GM23338 (cell line): ENCODE measurements at regions not wholly inside any gene's neighbourhood (a gene's known extent, or its start where the extent isn't known, plus 50 kb on each side); places are given as distances from the start of the nearest gene placed in this dataset.
"Not testable (repeated sequence)": the region's sequence is repeated elsewhere in the genome, so short reads cannot be mapped to it uniquely, and the experiment has no call there.

Experiments
- ATAC-seq: fragments of 200-7000 bp; cut with Tn5 transposase; 3 replicates; pipeline ENCODE4 v1.9.1; 2020
- DNase-seq: peaks from one replicate; pipeline ENCODE4 v3.0.0-alpha.2; 2015; ENCODE audit warnings: low spot score
- H2AFZ ChIP-seq: fragments of 200-600 bp; sonication (generic); 2 replicates; pipeline ENCODE4 v1.8.0; 2016; ENCODE audit warnings: antibody characterized with exemption, mild to moderate bottlenecking, moderate library complexity
- H3F3A ChIP-seq: fragments of 200-600 bp; sonication (generic); replicated peaks from 2 replicates; pipeline ENCODE4 v1.8.0; 2017; ENCODE audit warnings: antibody characterized with exemption, mixed run types, low read depth
- H3K27ac ChIP-seq: fragments of 200-600 bp; sonication (generic); 2 replicates; pipeline ENCODE4 v1.6.1; 2016; ENCODE audit warnings: low read depth
- H3K27me3 ChIP-seq: fragments of 200-600 bp; sonication (generic); 2 replicates; pipeline ENCODE4 v1.8.0; 2016; ENCODE audit warnings: mild to moderate bottlenecking, mixed run types, moderate library complexity; ENCODE audit not compliant: insufficient read depth
- H3K36me3 ChIP-seq: fragments of 200-600 bp; sonication (generic); 2 replicates; pipeline ENCODE4 v1.8.0; 2016; ENCODE audit warnings: mild to moderate bottlenecking; ENCODE audit not compliant: insufficient read depth
- H3K4me1 ChIP-seq: fragments of 200-600 bp; sonication (generic); 2 replicates; pipeline ENCODE4 v1.8.0; 2016; ENCODE audit warnings: mild to moderate bottlenecking, moderate library complexity; ENCODE audit not compliant: insufficient read depth
- H3K4me2 ChIP-seq: fragments of 200-600 bp; sonication (generic); 2 replicates; pipeline ENCODE4 v1.7.1; 2017; ENCODE audit warnings: mixed run types
- H3K4me3 ChIP-seq: fragments of 200-600 bp; sonication (generic); 2 replicates; pipeline ENCODE4 v1.6.1; 2016; ENCODE audit warnings: mixed run types
- H3K79me2 ChIP-seq: fragments of 200-600 bp; sonication (generic); replicated peaks from 2 replicates; pipeline ENCODE4 v1.8.0; 2017; ENCODE audit warnings: mild to moderate bottlenecking; ENCODE audit not compliant: insufficient read depth
- H3K9me2 ChIP-seq: fragments of 200-600 bp; sonication (generic); 2 replicates; pipeline ENCODE4 v1.8.0; 2017; ENCODE audit not compliant: insufficient read depth
- H4K20me1 ChIP-seq: fragments of 200-600 bp; sonication (generic); replicated peaks from 2 replicates; pipeline ENCODE4 v1.8.0; 2017; ENCODE audit warnings: mild to moderate bottlenecking; ENCODE audit not compliant: insufficient read depth
- H3K27ac Mint-ChIP-seq: 2 replicates; pipeline ENCODE4 v1.8.0; 2020; ENCODE audit warnings: inconsistent platforms, mild to moderate bottlenecking, moderate library complexity, mixed read lengths
- H3K27me3 Mint-ChIP-seq: 3 replicates; pipeline ENCODE4 v1.8.0; 2022; ENCODE audit warnings: low read depth, mild to moderate bottlenecking, moderate library complexity, mixed read lengths, inconsistent platforms; ENCODE audit not compliant: insufficient read depth, poor library complexity
- H3K36me3 Mint-ChIP-seq: 3 replicates; pipeline ENCODE4 v1.8.0; 2021; ENCODE audit warnings: low read depth, mild to moderate bottlenecking, inconsistent platforms, moderate library complexity, mixed read lengths
- H3K4me1 Mint-ChIP-seq: 3 replicates; pipeline ENCODE4 v1.8.0; 2020; ENCODE audit warnings: mild to moderate bottlenecking, inconsistent platforms, mixed read lengths
- H3K4me3 Mint-ChIP-seq: 3 replicates; pipeline ENCODE4 v1.8.0; 2021; ENCODE audit warnings: moderate library complexity, mild to moderate bottlenecking, inconsistent platforms, mixed read lengths
- H3K9me3 Mint-ChIP-seq: 3 replicates; pipeline ENCODE4 v1.8.0; 2020; ENCODE audit warnings: moderate library complexity, mild to moderate bottlenecking, inconsistent platforms, mixed read lengths

DNA sequence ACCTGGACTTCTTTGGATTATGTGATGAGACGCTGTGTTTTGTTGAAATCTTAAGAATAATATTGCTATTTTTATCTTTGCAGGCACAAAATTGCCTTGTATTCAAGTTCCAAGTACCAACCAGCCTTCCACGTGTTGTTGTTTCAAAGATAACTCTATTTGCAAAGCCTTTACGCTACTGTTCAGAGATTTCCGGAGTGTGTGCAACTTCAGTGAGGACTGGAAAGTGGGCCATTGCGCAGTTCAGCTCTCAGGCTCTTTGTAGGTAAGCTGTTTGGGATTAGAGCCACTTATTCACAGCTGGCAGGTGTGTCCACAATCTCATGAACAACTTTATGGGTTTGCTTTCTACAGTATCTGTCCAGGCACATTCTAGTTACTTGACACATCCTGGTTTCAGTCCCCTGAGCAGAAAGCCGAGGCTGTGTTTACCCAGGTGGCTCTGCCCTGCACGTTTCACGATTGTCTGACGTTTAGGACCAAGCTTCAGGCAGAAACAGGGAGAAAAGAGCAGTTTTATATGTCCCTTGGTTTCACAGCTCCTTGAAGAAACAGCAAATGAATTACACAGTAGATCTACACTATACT lies 520.3 kb downstream of the PRIM2 start:
- ATAC-seq, H3K9me3 Mint-ChIP-seq, H2AFZ ChIP-seq, H3K27me3 Mint-ChIP-seq, H3K4me1 Mint-ChIP-seq, H3K4me3 Mint-ChIP-seq, H3F3A ChIP-seq, H3K4me2 ChIP-seq, DNase-seq, H3K36me3 ChIP-seq, H3K36me3 Mint-ChIP-seq, H3K27me3 ChIP-seq, H3K4me3 ChIP-seq, H3K79me2 ChIP-seq, H3K4me1 ChIP-seq, H3K27ac Mint-ChIP-seq, H3K9me2 ChIP-seq, H4K20me1 ChIP-seq, H3K27ac ChIP-seq: not testable (repeated sequence)

DNA sequence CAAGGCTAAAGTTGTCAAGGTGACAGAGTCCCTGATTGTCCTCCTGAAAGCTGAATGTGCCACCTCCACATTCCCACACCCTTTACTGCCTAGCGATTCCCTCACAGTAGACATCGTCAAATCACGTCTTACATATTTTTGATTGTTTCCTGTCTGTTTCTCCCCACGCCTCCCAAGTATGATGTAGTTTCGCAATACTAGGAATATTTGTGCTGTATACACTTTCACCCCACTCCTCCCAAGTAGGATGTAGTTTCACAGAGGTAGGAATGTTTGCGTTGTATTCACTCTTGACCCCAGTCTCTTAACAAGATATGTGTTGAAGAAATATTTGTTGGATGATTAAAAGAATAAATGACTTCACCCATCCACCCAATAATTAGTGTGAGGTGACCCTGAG lies 524.1 kb downstream of the PRIM2 start:
- H3K27me3 ChIP-seq, H3K9me3 Mint-ChIP-seq, H3K27me3 Mint-ChIP-seq, H3K27ac Mint-ChIP-seq, H2AFZ ChIP-seq, H3K79me2 ChIP-seq, H3F3A ChIP-seq, H3K9me2 ChIP-seq, H3K4me3 ChIP-seq, H3K4me2 ChIP-seq, DNase-seq, H3K27ac ChIP-seq, H3K4me1 Mint-ChIP-seq, H3K4me3 Mint-ChIP-seq, H3K4me1 ChIP-seq, H3K36me3 Mint-ChIP-seq, H4K20me1 ChIP-seq, ATAC-seq, H3K36me3 ChIP-seq: not testable (repeated sequence)

DNA sequence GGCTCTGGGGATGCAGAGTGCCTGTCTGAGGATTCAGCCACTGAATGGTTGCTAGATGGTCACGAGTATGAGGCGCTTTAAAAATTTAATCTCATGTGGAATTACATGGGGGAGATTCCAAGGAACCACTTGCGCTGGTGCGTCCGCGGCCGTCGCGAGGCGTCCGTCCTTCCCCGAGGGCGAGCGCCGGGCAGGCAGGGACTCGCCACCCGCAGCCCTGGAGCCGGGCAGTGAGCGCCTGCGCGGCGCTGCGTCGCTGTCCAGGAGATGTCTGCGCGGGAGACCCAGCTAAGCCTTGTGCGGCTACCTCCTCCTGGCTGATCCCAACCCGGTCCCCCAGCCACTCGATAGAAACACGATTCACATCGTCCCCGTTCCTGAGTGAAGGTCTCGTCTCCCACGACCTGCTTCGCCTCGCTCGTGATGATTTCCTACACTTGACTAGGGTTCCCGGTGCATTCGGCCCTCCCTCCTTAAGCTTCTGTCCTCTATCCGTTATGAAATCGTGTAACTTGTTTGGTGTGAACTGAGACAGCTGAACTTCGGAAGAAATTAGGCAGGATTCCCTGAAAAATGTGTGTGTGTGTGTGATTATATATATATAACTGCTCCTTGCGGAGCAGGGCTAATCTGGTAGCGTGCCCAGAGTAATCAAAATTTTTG lies 536.4 kb downstream of the PRIM2 start:
- Histone ChIP-seq H3K4me2 (peak overlapping the region; percentile 84), H3K4me3 (peak overlapping the region; percentile 55), H3K27me3 (peaks cover 56% of the 10 kb centered on the region), H2AFZ (0 out of 2 replicates have a peak overlapping the region, but pooled peaks have one; percentile 76)
- H3K36me3 Mint-ChIP-seq, H3K36me3 ChIP-seq, H4K20me1 ChIP-seq, H3K79me2 ChIP-seq, H3K9me2 ChIP-seq, H3K4me1 Mint-ChIP-seq, H3K27ac ChIP-seq, H3K27ac Mint-ChIP-seq, H3F3A ChIP-seq, H3K4me1 ChIP-seq, H3K9me3 Mint-ChIP-seq: not testable (repeated sequence)
- Mint-ChIP-seq H3K27me3 (peaks cover 26% of the 10 kb centered on the region), H3K4me3 (peak overlapping the region; percentile 75)
- peak; percentile 58 for DNase-seq
- ATAC-seq = peak; percentile 99

DNA sequence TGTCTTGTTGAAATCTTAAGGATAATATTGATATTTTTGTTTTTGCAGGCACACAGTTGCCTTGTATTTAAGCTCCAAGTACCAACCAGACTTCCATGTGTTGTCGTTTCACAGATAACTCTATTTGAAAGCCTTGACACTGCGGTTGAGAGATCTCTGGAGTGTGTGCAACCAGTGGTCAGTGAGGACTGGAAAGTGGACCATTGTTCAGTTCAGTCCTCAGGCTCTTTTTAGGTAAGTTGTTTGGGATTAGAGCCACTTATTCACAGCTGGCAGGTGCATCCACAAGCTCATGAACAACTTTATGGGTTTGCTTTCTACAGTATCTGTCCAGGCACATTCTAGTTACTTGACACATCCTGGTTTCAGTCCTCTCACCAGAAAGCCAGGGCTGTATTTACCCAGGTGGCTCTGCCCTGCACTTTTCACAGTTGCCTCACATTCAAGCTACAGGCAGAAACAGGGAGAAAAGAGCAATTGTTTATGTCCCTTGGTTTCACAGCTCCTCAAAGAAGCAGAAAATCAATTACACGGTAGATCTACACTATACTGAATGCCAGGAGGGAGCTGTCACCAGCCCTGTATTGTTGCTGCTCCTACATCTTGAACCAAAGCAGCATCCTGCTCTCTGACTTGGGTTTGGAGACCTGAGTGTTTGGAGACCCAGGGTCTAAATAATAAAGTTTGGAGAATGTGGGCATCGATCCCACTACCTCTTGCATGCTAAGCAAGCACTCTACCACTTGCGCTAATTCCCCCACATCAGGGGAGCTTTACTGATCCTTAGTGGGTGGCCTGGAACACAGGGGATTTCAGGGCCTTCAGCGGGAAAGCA lies 543.3 kb downstream of the PRIM2 start:
- H3K27ac Mint-ChIP-seq, H3K9me3 Mint-ChIP-seq: not testable (repeated sequence)

DNA sequence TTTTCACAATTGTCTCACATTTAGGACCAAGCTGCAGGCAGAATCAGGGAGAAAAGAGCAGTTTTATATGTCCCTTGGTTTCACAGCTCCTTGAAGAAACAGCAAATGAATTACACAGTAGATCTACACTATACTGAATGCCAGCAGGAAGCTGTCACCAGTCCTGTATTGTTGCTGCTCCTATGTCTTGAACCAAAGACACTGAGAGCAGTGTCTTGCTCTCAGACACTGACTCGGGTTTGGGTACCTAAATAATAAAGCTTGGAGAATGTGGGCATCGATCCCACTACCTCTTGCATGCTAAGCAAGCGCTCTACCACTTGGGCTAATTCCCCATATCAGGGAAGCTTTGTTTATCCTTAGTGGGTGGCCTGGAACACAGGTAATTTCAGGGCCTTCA lies 552.7 kb downstream of the PRIM2 start:
- H3F3A ChIP-seq, H3K4me1 ChIP-seq, H3K9me2 ChIP-seq, H3K27me3 Mint-ChIP-seq, H3K4me3 ChIP-seq, DNase-seq, H4K20me1 ChIP-seq, H3K27me3 ChIP-seq, H2AFZ ChIP-seq, H3K4me2 ChIP-seq, H3K27ac ChIP-seq, H3K9me3 Mint-ChIP-seq, H3K79me2 ChIP-seq, H3K27ac Mint-ChIP-seq, H3K36me3 ChIP-seq, H3K36me3 Mint-ChIP-seq: not testable (repeated sequence)
- H3K4me1 Mint-ChIP-seq = peaks cover 11% of the 10 kb centered on the region
- peak overlapping the region; percentile 27 for H3K4me3 Mint-ChIP-seq
- ATAC-seq = peak; percentile 97

More for the DNA sequence above, 543.3 kb downstream of the PRIM2 start:
- H3K4me2 ChIP-seq, H3K9me2 ChIP-seq, H3K27me3 ChIP-seq, H3K79me2 ChIP-seq, H2AFZ ChIP-seq, ATAC-seq, H3K4me1 ChIP-seq, H3F3A ChIP-seq, H3K4me3 ChIP-seq, H4K20me1 ChIP-seq, H3K36me3 ChIP-seq, H3K4me3 Mint-ChIP-seq, H3K27ac ChIP-seq, H3K4me1 Mint-ChIP-seq, H3K36me3 Mint-ChIP-seq, DNase-seq: not testable (repeated sequence)
- peaks cover 11% of the 10 kb centered on the region for H3K27me3 Mint-ChIP-seq

DNA sequence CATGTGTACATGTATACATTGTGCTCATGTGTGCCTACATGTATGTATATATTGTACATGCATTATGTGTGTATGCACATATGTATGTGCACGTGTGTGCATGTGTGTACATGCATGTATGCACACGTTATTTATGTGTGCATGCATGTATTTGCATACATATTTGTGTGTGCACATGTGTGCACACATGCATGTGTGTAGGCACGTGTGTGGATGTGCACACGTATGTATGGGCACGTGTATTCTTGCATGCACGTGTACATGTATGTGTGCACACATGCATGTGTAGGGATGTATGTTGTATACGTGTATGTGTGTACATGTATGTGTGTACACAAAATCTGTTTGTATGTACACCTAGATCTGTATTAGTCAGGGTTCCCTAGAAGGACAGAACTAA lies 556.0 kb downstream of the PRIM2 start:
- not testable (repeated sequence) for H3K4me3 Mint-ChIP-seq

More for the DNA sequence above, 556.0 kb downstream of the PRIM2 start:
- DNase-seq, H3K27ac ChIP-seq, H3K36me3 ChIP-seq, H3F3A ChIP-seq, H4K20me1 ChIP-seq, H3K79me2 ChIP-seq, H3K27ac Mint-ChIP-seq, ATAC-seq, H3K9me2 ChIP-seq, H3K9me3 Mint-ChIP-seq, H3K27me3 Mint-ChIP-seq, H3K4me3 ChIP-seq, H3K27me3 ChIP-seq, H2AFZ ChIP-seq, H3K4me1 ChIP-seq, H3K4me2 ChIP-seq, H3K36me3 Mint-ChIP-seq: not testable (repeated sequence)
- peaks cover 11% of the 10 kb centered on the region for H3K4me1 Mint-ChIP-seq
